CD4-positive, alpha-beta T cell treated with Interleukin-10 for 1 hour (primary cell): ENCODE measurements at regions not wholly inside any gene's neighbourhood (a gene's known extent, or its start where the extent isn't known, plus 50 kb on each side); places are given as distances from the start of the nearest gene placed in this dataset.
"Not testable (repeated sequence)": the region's sequence is repeated elsewhere in the genome, so short reads cannot be mapped to it uniquely, and the experiment has no call there.

Source experiments
- DNase-seq: peaks from one replicate; pipeline ENCODE4 v3.0.0-alpha.2; 2020

GRCh38 chr5:91864962-91865361 lies 481.8 kb upstream of the ARRDC3 start:
- no peak for DNase-seq

DNA sequence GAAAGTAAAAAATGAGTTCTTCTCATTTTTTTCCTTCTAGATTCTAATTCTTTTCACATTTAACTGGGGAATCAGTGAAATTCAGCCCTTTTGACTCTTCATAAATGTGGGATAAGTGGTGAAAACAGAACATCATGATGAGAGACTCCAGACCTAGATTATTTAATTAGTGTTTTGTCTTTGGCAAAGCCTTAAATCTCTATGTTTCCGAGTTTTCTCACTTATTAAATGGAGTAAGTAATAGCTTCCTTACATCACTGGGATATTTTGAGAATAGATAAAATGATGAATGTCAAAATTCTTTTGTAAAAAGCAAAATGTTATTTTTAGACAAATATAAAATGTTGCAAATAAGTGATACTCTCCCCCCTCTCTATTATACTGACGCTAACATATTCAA lies 468.6 kb upstream of the ARRDC3 start:
- no peak for DNase-seq

GRCh38 chr5:91850031-91850430 lies 466.9 kb upstream of the ARRDC3 start:
- no peak for DNase-seq

DNA sequence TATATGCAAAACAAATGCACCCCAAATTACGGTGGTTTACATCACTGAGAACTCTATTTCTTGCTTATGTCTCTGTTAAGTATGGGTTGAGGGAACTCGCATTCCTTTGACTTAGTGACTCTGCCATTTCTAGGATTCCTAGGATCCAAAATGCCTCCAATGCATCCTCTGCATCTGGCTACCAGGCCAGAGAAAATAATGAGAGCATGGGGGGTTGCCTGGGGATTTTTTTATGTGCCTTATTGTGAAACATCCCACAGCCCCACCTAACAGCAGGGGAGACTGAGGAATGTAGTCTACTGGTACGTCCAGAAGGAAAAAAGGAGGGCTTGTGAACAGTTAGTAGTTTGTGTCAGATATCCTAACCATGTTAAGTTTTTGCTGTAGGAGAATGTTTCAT lies 466.0 kb upstream of the ARRDC3 start:
- no peak for DNase-seq

DNA sequence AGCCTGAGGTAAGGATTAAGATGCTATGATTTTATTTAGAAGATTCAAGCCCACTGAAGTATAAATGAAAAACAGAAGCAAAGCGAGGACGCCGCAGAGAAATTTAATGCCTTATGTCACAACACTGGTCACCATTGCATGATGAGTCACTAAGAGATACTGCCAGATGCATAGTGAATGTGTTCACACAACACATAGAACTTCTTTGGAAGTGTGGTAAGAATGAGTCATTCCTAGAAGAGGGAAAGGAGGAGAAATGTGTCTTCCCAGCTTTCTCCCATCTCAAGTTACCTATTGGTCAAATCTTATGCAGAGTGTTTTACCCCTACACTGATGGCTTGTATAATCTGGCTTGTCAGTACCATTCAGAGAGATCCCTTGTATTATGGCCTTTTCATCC lies 465.3 kb upstream of the ARRDC3 start:
- DNase-seq = no peak

DNA sequence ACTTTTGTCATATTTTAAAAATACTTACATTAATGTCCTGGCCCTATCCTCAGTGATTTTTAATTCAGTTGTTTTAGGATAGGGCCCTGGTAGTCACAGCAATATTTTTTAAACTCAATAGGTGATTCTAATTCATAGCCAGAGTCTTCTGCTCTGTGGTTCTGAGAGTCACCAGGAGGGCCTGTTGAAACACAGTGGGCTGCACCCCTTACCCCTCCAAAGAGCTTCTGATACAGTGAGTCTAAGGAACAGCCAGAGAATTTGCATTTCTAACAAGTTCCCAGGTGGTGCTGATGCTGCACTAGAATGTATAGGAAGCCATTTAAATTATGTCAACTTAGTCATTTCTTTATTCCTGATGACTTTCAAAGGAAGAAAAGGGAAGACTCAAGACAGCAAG lies 458.3 kb upstream of the ARRDC3 start:
- DNase-seq = no peak

DNA sequence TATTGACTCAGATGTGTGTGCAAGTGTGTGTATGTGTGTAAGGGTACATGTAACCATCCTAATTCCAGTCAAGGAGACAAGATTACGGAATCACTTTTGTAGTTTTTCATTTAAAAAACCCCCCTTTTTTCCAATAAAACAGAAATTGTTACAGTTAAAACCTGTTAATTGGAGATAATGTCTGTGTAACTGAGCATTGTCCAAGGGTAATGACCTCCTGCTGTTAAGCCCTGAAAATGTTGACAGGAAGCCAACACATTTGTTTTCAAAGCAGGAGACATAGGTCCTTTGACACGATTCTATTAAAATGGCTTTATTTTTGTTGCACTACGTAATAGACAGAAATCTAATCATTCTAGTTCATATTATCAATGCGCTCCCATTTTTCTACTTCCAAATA lies 457.3 kb upstream of the ARRDC3 start:
- no peak for DNase-seq

DNA sequence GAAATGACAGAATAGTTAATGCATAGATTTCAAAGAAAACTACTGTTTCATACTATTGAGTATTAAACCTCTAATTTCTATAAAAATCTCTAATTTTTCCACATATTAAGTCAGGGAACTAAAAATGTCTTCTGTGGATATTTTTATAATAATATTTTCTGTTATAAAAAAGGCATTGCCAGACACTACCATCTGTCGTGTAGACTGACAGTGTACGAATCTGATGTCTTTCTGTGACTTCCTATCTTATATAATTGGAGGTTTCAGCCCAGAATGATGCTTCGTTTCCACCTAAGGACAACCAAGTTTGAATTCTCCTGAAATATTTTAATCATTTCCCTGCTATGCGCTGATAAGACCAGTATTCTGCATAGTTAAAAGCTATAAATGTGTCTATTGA lies 456.6 kb upstream of the ARRDC3 start:
- DNase-seq = no peak

- DNase-seq = no peak
Measured at GRCh38 chr5:91839233-91839632, 456.1 kb upstream of the ARRDC3 start.

DNA sequence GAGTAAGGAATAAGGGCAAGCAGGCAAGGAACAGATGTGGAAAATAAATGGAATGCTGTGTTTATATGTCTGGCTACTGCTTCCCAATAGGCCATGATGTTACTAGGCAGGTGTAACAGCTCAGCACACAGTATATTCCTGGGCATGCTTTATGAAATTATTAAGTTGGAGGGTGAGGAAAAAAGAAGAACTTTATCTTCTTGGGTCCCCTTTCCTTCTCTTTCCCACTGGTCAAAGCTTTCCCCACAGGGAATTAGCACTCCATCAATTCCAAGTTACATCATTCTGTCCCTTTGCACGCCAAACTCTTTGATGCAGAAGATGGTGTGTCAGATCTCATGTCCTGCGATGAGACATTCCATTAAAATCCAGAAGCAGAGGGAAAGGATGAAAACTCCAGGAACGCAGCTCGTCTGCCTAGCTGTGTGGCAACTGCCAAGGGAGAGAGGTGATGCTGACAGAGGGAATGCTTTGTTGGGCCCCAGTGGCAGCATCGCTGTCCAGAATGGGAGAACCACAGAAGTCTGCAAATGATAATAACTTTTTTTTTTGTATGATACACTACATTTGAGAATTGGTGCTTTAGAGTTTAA lies 447.3 kb upstream of the ARRDC3 start:
- DNase-seq = no peak

DNA sequence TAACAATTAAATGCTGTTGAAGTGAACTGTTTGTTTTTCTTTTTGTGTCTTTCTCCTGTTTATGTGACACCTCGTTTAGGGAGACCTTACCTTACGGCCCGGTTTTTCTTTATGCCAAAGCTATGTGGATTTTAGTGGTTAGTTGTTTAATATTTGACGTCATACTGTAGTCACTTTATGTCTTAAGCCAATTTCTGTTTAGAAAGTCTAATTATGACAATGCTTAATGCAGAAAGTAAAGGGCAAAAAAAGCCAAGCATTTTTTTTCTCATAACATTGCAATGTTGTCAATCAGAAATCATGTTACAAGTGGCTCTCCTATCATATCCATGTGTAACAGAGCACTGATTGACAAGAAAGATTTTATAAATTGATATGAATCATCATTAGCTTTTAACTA lies 442.5 kb upstream of the ARRDC3 start:
- no peak for DNase-seq

GRCh38 chr5:91824406-91824805 lies 441.3 kb upstream of the ARRDC3 start:
- DNase-seq = no peak

- no peak for DNase-seq
Measured at GRCh38 chr5:91820874-91821273, 437.8 kb upstream of the ARRDC3 start.

GRCh38 chr5:91816681-91817080 lies 433.6 kb upstream of the ARRDC3 start:
- no peak for DNase-seq

GRCh38 chr5:91797576-91797975 lies 414.5 kb upstream of the ARRDC3 start:
- DNase-seq = no peak

DNA sequence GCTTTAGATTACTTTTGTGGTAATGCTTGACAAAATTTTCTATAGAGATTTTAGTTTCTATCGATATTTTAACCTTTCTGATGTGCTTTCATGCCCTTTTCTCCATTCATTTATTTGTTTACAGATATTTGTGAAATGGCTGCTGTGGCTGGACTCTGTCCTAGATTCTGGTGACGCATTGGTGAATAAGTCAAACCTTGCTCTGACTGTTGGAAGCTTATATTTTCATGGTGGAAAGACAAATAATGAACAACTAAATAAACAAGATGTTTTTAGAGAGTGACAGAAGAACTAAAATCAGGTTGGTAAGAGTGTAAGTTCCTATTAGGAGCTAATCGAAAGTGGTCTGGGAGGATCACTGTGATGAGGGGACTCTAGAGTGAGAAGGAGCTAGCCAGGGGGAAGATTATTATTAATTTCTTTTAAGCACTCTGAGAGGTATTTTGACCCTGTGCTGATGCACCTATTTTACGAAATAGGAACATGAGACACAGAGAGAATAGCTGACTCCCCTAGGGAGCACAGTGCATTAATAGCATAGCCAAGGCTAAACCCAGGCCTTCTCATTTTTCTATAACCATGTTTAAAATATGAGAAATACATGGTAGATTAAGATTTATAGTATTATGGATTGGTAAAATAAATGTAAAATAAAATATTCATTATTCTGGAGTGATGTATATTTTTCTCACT lies 411.9 kb upstream of the ARRDC3 start:
- DNase-seq = no peak

DNA sequence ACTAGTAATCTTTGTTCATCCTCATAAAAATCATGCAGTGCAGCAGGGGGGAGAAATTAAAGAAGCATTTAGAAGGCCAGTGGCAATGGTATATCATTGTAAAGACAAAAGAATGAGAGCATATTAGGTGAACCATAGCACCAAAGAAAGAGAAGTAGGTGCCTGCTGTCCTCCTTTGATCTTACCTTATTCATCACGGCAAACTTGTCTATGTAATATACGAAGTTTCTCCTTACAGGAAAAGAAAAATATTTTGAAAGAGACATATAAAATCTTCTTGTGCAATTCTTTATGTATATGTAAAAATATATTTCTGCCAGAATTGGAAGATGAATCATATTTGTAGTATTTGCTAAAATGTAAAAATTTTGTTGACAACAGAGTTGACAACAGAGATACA lies 411.3 kb upstream of the ARRDC3 start:
- no peak for DNase-seq

- no peak for DNase-seq
Measured at GRCh38 chr5:91787718-91788117, 404.6 kb upstream of the ARRDC3 start.

GRCh38 chr5:91777671-91778070 lies 394.6 kb upstream of the ARRDC3 start:
- no peak for DNase-seq

- DNase-seq = no peak
Measured at GRCh38 chr5:91776249-91776648, 393.1 kb upstream of the ARRDC3 start.

- DNase-seq = no peak
Measured at GRCh38 chr5:91770400-91770799, 387.3 kb upstream of the ARRDC3 start.

DNA sequence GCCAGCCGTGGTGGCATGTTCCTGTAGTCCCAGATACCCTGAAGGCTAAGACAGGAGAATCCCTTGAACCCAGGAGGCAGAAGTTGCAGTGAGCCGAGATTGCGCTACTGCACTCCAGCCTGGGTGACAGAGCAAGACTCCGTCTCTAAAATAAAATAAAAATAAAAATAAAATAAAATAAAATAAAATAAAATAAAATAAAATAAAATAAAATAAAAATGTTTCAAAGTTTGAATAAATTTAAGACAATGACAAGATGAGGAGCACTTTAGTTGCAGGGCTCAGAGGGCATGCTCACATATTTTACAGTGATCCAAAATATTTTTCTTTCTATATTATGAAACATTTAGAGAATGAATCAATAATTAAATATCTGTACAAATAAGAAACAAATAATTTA lies 374.3 kb upstream of the ARRDC3 start:
- DNase-seq = not testable (repeated sequence)

DNA sequence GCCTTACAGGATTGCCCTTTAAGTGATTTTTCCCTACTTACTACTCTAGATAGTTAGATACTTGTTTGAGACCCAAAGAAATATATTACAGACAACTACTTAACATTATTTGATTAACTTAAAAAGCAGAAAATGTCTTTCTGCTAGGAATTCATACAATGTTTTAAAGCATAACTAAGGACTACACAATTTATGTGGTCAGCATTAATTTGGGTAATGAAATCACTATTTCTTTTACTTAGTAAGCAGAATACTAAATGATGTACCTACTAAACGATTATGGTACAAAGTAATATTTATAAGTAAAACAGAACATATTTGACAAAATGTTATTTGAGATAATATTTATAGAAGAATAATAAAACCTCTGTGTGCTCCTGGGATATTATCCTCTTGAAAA lies 371.9 kb upstream of the ARRDC3 start:
- no peak for DNase-seq

- not testable (repeated sequence) for DNase-seq
Measured at GRCh38 chr5:91744470-91744869, 361.4 kb upstream of the ARRDC3 start.

GRCh38 chr5:91742550-91742949 lies 359.4 kb upstream of the ARRDC3 start:
- DNase-seq = no peak
